ENCODE measurements at regions not wholly inside any gene's neighbourhood (a gene's known extent, or its start where the extent isn't known, plus 50 kb on each side); places are given as distances from the start of the nearest gene placed in this dataset.

GRCh38 chr3:18791752-18792151 is 356.6 kb upstream of the KCNH8 start:
- ChIA-PET CTCF (no interaction called here), POLR2A (interaction anchor here (0.7 kb wide), 1 partner anchor 22 kb away, joined by 3 read pairs; no protein-coding TSS in a partner anchor)
- no peaks in the 10 kb centered on the region for H3K36me3 Mint-ChIP-seq
- Histone ChIP-seq H3K36me3 (ENCODE audit: control insufficient read depth in 2 of 3, insufficient read depth in 3 of 3, low read length in 3 of 3) (no peaks in the 10 kb centered on the region), H3K27me3 (ENCODE audit: control insufficient read depth in 2 of 2, insufficient read depth in 2 of 2, low read length in 2 of 2) (no peaks in the 10 kb centered on the region), H3K4me3 (ENCODE audit: low read length) (no peak overlapping the region), H3K9me3 (ENCODE audit: control insufficient read depth in 2 of 3, low read length in 3 of 3) (no peaks in the 10 kb centered on the region), H3K4me1 (ENCODE audit: control insufficient read depth in 2 of 2, insufficient read depth in 2 of 2, low read length in 2 of 2) (no peaks in the 10 kb centered on the region), H3K27ac (ENCODE audit: low read depth, low read length) (no peak overlapping the region)
- ATAC-seq (peak; percentile 37), DNase-seq (no peak)
- peaks cover 0 to 18% (median 4%) of the 10 kb centered on the region in 7 donors for H3K4me1 Mint-ChIP-seq
- H3K9me3 Mint-ChIP-seq: peaks cover 0 to 3% (median 0%) of the 10 kb centered on the region in 11 donors
- intact Hi-C loops (cut with micrococcal nuclease): loop anchor here (2.0 to 5.0 kb wide), 2 partner anchors 33 to 196 kb away; no protein-coding TSS in a partner anchor
- no peaks in the 10 kb centered on the region for H3K27me3 Mint-ChIP-seq
- H3K27ac Mint-ChIP-seq: peak overlapping the region in 1 of 9 donors; percentile 37
- H3K4me3 Mint-ChIP-seq: peak overlapping the region in 9 of 10 donors; percentile 9 to 82 (median 59)

- CTCF ChIA-PET: interaction anchor here (1.5 kb wide), 1 partner anchor 198 kb away, joined by 5 read pairs; no protein-coding TSS in a partner anchor
- H3K9me3 ChIP-seq (ENCODE audit: control insufficient read depth in 2 of 3, low read length in 3 of 3): no peaks in the 10 kb centered on the region
- no peaks in the 10 kb centered on the region for H3K4me1 ChIP-seq (ENCODE audit: control insufficient read depth in 2 of 2, insufficient read depth in 2 of 2, low read length in 2 of 2)
- no peak overlapping the region for H3K27ac ChIP-seq (ENCODE audit: low read depth, low read length)
- no peaks in the 10 kb centered on the region for H3K27me3 ChIP-seq (ENCODE audit: control insufficient read depth in 2 of 2, insufficient read depth in 2 of 2, low read length in 2 of 2)
- H3K36me3 ChIP-seq (ENCODE audit: control insufficient read depth in 2 of 3, insufficient read depth in 3 of 3, low read length in 3 of 3): no peaks in the 10 kb centered on the region
- no peak for ATAC-seq
- POLR2A ChIA-PET: interaction anchor here (1.0 kb wide), 1 partner anchor 13 kb away, joined by 3 read pairs; no protein-coding TSS in a partner anchor
- Mint-ChIP-seq H3K4me3 (peak overlapping the region in 8 of 10 donors; percentile 9 to 82 (median 64)), H3K4me1 (peaks cover 0 to 21% (median 7%) of the 10 kb centered on the region in 7 donors), H3K27me3 (no peaks in the 10 kb centered on the region), H3K27ac (no peak overlapping the region), H3K9me3 (peaks cover 0 to 3% (median 0%) of the 10 kb centered on the region in 11 donors), H3K36me3 (no peaks in the 10 kb centered on the region)
- intact Hi-C loops (cut with micrococcal nuclease): loop anchor here (2.0 to 5.0 kb wide), 2 partner anchors 34 to 196 kb away; no protein-coding TSS in a partner anchor
- DNase-seq: no peak
- H3K4me3 ChIP-seq (ENCODE audit: low read length): no peak overlapping the region
Measured at GRCh38 chr3:18791182-18791581, 357.1 kb upstream of the KCNH8 start.

GRCh38 chr3:18790384-18790783 is 357.9 kb upstream of the KCNH8 start:
- Mint-ChIP-seq H3K4me3 (peak overlapping the region in 1 of 10 donors; percentile 23), H3K27me3 (no peaks in the 10 kb centered on the region), H3K9me3 (peaks cover 0 to 3% (median 0%) of the 10 kb centered on the region in 11 donors), H3K27ac (no peak overlapping the region), H3K36me3 (no peaks in the 10 kb centered on the region), H3K4me1 (peaks cover 0 to 18% (median 7%) of the 10 kb centered on the region in 7 donors)
- ATAC-seq: peak; percentile 43
- Histone ChIP-seq H3K36me3 (ENCODE audit: control insufficient read depth in 2 of 3, insufficient read depth in 3 of 3, low read length in 3 of 3) (no peaks in the 10 kb centered on the region), H3K9me3 (ENCODE audit: control insufficient read depth in 2 of 3, low read length in 3 of 3) (no peaks in the 10 kb centered on the region), H3K4me1 (ENCODE audit: control insufficient read depth in 2 of 2, insufficient read depth in 2 of 2, low read length in 2 of 2) (no peaks in the 10 kb centered on the region), H3K27ac (ENCODE audit: low read depth, low read length) (no peak overlapping the region), H3K27me3 (ENCODE audit: control insufficient read depth in 2 of 2, insufficient read depth in 2 of 2, low read length in 2 of 2) (no peaks in the 10 kb centered on the region), H3K4me3 (ENCODE audit: low read length) (no peak overlapping the region)
- DNase-seq: no peak
- CTCF ChIA-PET: interaction anchor here (1.0 to 1.5 kb wide), 2 partner anchors 31 to 198 kb away, joined by 4 to 5 read pairs; no protein-coding TSS in a partner anchor
- intact Hi-C loops (cut with micrococcal nuclease): loop anchor here (2.0 to 5.0 kb wide), 2 partner anchors 34 to 197 kb away; no protein-coding TSS in a partner anchor
- POLR2A ChIA-PET: interaction anchor here (0.7 to 1.1 kb wide), 4 partner anchors 12 to 344 kb away, joined by 3 to 4 read pairs (median 3); no protein-coding TSS in a partner anchor

- Mint-ChIP-seq H3K9me3 (peaks cover 0 to 3% (median 0%) of the 10 kb centered on the region in 11 donors), H3K36me3 (no peaks in the 10 kb centered on the region), H3K4me3 (no peak overlapping the region), H3K27me3 (no peaks in the 10 kb centered on the region), H3K27ac (peak overlapping the region in 2 of 9 donors; percentile 13 to 20), H3K4me1 (peaks cover 0 to 18% (median 7%) of the 10 kb centered on the region in 7 donors)
- no peaks in the 10 kb centered on the region for H3K36me3 ChIP-seq (ENCODE audit: control insufficient read depth in 2 of 3, insufficient read depth in 3 of 3, low read length in 3 of 3)
- intact Hi-C loops (cut with micrococcal nuclease): loop anchor here (2.0 to 5.0 kb wide), 3 partner anchors 35 to 198 kb away; no protein-coding TSS in a partner anchor
- ATAC-seq (peak; percentile 15), DNase-seq (peak in 1 of 9 donors; percentile 17)
- H3K4me1 ChIP-seq (ENCODE audit: control insufficient read depth in 2 of 2, insufficient read depth in 2 of 2, low read length in 2 of 2): no peaks in the 10 kb centered on the region
- H3K27ac ChIP-seq (ENCODE audit: low read depth, low read length): no peak overlapping the region
- no peaks in the 10 kb centered on the region for H3K9me3 ChIP-seq (ENCODE audit: control insufficient read depth in 2 of 3, low read length in 3 of 3)
- ChIA-PET POLR2A (interaction anchor here (1.1 kb wide), 1 partner anchor 38 kb away, joined by 3 read pairs; no protein-coding TSS in a partner anchor), CTCF (interaction anchor here (1.0 to 1.5 kb wide), 2 partner anchors 30 to 199 kb away, joined by 4 to 5 read pairs; no protein-coding TSS in a partner anchor)
- H3K4me3 ChIP-seq (ENCODE audit: low read length): no peak overlapping the region
- H3K27me3 ChIP-seq (ENCODE audit: control insufficient read depth in 2 of 2, insufficient read depth in 2 of 2, low read length in 2 of 2): no peaks in the 10 kb centered on the region
Measured at GRCh38 chr3:18789734-18790133, 358.6 kb upstream of the KCNH8 start.

- DNase-seq: peak in 2 of 9 donors; percentile 16 to 31
- intact Hi-C loops (cut with micrococcal nuclease): loop anchor here (2.0 to 5.0 kb wide), 4 partner anchors 31 to 75 kb away; no protein-coding TSS in a partner anchor
- no peaks in the 10 kb centered on the region for H3K36me3 ChIP-seq (ENCODE audit: control insufficient read depth in 2 of 3, insufficient read depth in 3 of 3, low read length in 3 of 3)
- no peaks in the 10 kb centered on the region for H3K27me3 ChIP-seq (ENCODE audit: control insufficient read depth in 2 of 2, insufficient read depth in 2 of 2, low read length in 2 of 2)
- Mint-ChIP-seq H3K4me1 (peaks cover under 1 to 34% (median 10%) of the 10 kb centered on the region in 7 donors), H3K4me3 (no peak overlapping the region), H3K9me3 (peaks cover 0 to 3% (median 0%) of the 10 kb centered on the region in 11 donors), H3K27me3 (no peaks in the 10 kb centered on the region), H3K36me3 (no peaks in the 10 kb centered on the region), H3K27ac (peak overlapping the region in 2 of 9 donors; percentile 44 to 48)
- no peaks in the 10 kb centered on the region for H3K9me3 ChIP-seq (ENCODE audit: control insufficient read depth in 2 of 3, low read length in 3 of 3)
- no peak overlapping the region for H3K4me3 ChIP-seq (ENCODE audit: low read length)
- ChIA-PET CTCF (interaction anchor here (0.6 kb wide), 1 partner anchor 375 kb away, joined by 3 read pairs; no protein-coding TSS in a partner anchor), POLR2A (interaction anchor here (0.6 to 1.2 kb wide), 3 partner anchors 28 to 349 kb away, joined by 3 to 4 read pairs (median 3); no protein-coding TSS in a partner anchor)
- ATAC-seq: no peak
- no peak overlapping the region for H3K27ac ChIP-seq (ENCODE audit: low read depth, low read length)
- no peaks in the 10 kb centered on the region for H3K4me1 ChIP-seq (ENCODE audit: control insufficient read depth in 2 of 2, insufficient read depth in 2 of 2, low read length in 2 of 2)
Measured at GRCh38 chr3:18787441-18787840, 360.9 kb upstream of the KCNH8 start.

- CTCF ChIA-PET: interaction anchor here (1.3 kb wide), 1 partner anchor 227 kb away, joined by 8 read pairs; no protein-coding TSS in a partner anchor
- Mint-ChIP-seq H3K4me1 (peaks cover 7 to 38% (median 15%) of the 10 kb centered on the region in 7 donors), H3K36me3 (no peaks in the 10 kb centered on the region), H3K27me3 (no peaks in the 10 kb centered on the region), H3K27ac (peak overlapping the region in 1 of 9 donors; percentile 2), H3K4me3 (no peak overlapping the region), H3K9me3 (peaks cover 0 to 3% (median 0%) of the 10 kb centered on the region in 11 donors)
- H3K9me3 ChIP-seq (ENCODE audit: control insufficient read depth in 2 of 3, low read length in 3 of 3): no peaks in the 10 kb centered on the region
- H3K4me3 ChIP-seq (ENCODE audit: low read length): no peak overlapping the region
- no peaks in the 10 kb centered on the region for H3K27me3 ChIP-seq (ENCODE audit: control insufficient read depth in 2 of 2, insufficient read depth in 2 of 2, low read length in 2 of 2)
- H3K36me3 ChIP-seq (ENCODE audit: control insufficient read depth in 2 of 3, insufficient read depth in 3 of 3, low read length in 3 of 3): no peaks in the 10 kb centered on the region
- H3K27ac ChIP-seq (ENCODE audit: low read depth, low read length): no peak overlapping the region
- POLR2A ChIA-PET: interaction anchor here (0.7 to 1.2 kb wide), 4 partner anchors 27 to 367 kb away, joined by 3 to 4 read pairs (median 4); no protein-coding TSS in a partner anchor
- no peak for ATAC-seq
- peaks cover 0 to 5% of the 10 kb centered on the region in 2 donors for H3K4me1 ChIP-seq (ENCODE audit: control insufficient read depth in 2 of 2, insufficient read depth in 2 of 2, low read length in 2 of 2)
- intact Hi-C loops (cut with micrococcal nuclease): loop anchor here (1.0 to 5.0 kb wide), 5 partner anchors 8 to 74 kb away; no protein-coding TSS in a partner anchor
- peak in 4 of 9 donors; percentile 18 to 31 (median 28) for DNase-seq
Measured at GRCh38 chr3:18786650-18787323, 361.5 kb upstream of the KCNH8 start.
